ENCODE measurements at regions not wholly inside any gene's neighbourhood (a gene's known extent, or its start where the extent isn't known, plus 50 kb on each side); places are given as distances from the start of the nearest gene placed in this dataset.
A peak's percentile ranks its signal among the peaks of the same experiment; 100 is the strongest.
"Not testable (repeated sequence)": the region's sequence is repeated elsewhere in the genome, so short reads cannot be mapped to it uniquely, and the experiment has no call there.

- no peaks in the 10 kb centered on the region for H3K27me3 ChIP-seq
- intact Hi-C loops (cut with DNase I), result no loop called here
- peak in 2 of 4 donors; percentile 46 to 49 for ATAC-seq
- FAIRE-seq, result no peak
- no peak overlapping the region for H3K4me3 ChIP-seq
- no peaks in the 10 kb centered on the region for H3K36me3 ChIP-seq
- no peak overlapping the region for H3K27ac ChIP-seq
- WGBS, 2 donors, result 84 to 88% methylated on average over 6 of the region's 6 CpGs
- no peaks in the 10 kb centered on the region for H3K9me3 ChIP-seq
- TF ChIP-seq, protein P1, sequence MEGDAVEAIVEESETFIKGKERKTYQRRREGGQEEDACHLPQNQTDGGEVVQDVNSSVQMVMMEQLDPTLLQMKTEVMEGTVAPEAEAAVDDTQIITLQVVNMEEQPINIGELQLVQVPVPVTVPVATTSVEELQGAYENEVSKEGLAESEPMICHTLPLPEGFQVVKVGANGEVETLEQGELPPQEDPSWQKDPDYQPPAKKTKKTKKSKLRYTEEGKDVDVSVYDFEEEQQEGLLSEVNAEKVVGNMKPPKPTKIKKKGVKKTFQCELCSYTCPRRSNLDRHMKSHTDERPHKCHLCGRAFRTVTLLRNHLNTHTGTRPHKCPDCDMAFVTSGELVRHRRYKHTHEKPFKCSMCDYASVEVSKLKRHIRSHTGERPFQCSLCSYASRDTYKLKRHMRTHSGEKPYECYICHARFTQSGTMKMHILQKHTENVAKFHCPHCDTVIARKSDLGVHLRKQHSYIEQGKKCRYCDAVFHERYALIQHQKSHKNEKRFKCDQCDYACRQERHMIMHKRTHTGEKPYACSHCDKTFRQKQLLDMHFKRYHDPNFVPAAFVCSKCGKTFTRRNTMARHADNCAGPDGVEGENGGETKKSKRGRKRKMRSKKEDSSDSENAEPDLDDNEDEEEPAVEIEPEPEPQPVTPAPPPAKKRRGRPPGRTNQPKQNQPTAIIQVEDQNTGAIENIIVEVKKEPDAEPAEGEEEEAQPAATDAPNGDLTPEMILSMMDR (IDR thresholded peaks at IDR 0.05), result no peak
- H3K4me1 ChIP-seq, result no peaks in the 10 kb centered on the region
- DNase-seq, result no peak
These were observed 102.0 kb upstream of the ARMC3 start for GRCh38 chr10:22825841-22826240.

DNA sequence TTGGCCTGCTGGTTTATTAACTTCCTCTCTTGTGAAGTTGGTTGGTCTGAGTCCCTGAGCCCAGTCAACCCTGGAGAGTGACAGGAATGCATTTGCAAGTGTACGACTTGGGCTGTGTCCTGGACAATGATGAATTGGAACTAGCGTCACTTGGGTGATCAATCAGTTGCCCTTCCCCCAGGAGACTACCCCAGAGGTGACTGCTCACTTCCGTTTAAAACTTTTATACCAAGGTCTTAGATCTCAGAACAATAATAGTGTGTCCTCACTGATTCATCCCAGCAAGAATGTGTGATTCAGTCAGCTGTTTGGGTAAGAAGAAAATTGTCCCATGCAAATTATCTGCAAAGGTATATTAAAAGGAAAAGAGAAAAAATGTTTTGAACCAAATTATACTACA, 102.9 kb upstream of the ARMC3 start:
- no peak for DNase-seq
- Histone ChIP-seq H3K27me3 (no peaks in the 10 kb centered on the region), H3K27ac (no peak overlapping the region), H3K36me3 (no peaks in the 10 kb centered on the region), H3K4me3 (no peak overlapping the region), H3K9me3 (no peaks in the 10 kb centered on the region), H3K4me1 (no peaks in the 10 kb centered on the region)
- intact Hi-C loops (cut with DNase I), result no loop called here
- TF ChIP-seq, protein P1 (IDR thresholded peaks at IDR 0.05), result no peak
- ATAC-seq, result peak in 1 of 4 donors; percentile 12
- FAIRE-seq, result no peak
- 47 to 67% methylated on average over 3 of the region's 3 CpGs for WGBS, 2 donors

GRCh38 chr10:22824520-22824919, 103.3 kb upstream of the ARMC3 start:
- Histone ChIP-seq H3K4me1 (no peaks in the 10 kb centered on the region), H3K9me3 (no peaks in the 10 kb centered on the region), H3K27me3 (peaks cover 0 to under 1% (median 0%) of the 10 kb centered on the region in 4 donors), H3K27ac (no peak overlapping the region), H3K4me3 (no peak overlapping the region), H3K36me3 (no peaks in the 10 kb centered on the region)
- FAIRE-seq (no peak), DNase-seq (no peak), ATAC-seq (no peak)
- TF ChIP-seq, protein P1 (IDR thresholded peaks at IDR 0.05), result no peak
- intact Hi-C loops (cut with DNase I), result no loop called here
- 67 to 73% methylated on average over 3 of the region's 3 CpGs for WGBS, 2 donors

GRCh38 chr10:22823109-22823508, 104.7 kb upstream of the ARMC3 start:
- DNase-seq (no peak), ATAC-seq (peak in 3 of 4 donors; percentile 23 to 57 (median 47)), FAIRE-seq (no peak)
- H3K27ac ChIP-seq, result no peak overlapping the region
- H3K4me1 ChIP-seq, result no peaks in the 10 kb centered on the region
- no peaks in the 10 kb centered on the region for H3K9me3 ChIP-seq
- peaks cover 0 to 6% (median 0%) of the 10 kb centered on the region in 4 donors for H3K27me3 ChIP-seq
- intact Hi-C loops (cut with DNase I), result no loop called here
- H3K36me3 ChIP-seq, result no peaks in the 10 kb centered on the region
- TF ChIP-seq, protein P1 (IDR thresholded peaks at IDR 0.05), result no peak
- H3K4me3 ChIP-seq, result no peak overlapping the region

DNA sequence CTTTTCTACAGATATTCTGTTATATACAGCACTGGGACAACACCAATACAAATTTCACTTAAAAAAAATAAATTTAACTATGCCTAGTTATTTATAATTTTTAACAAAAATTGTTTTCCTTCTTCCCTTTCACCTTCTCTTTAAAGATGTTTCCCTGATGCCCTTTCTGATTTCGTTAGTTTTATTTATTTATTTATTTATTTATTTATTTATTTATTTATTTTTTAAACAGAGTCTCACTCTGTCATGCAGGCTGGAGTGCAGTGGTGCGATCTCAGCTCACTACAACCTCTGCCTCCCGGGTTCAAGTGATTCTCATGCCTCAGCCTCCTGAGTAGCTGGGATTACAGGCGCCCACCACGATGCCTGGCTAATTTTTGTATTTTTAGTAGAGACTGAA, 105.9 kb upstream of the ARMC3 start:
- WGBS, 2 donors, result 90 to 95% methylated on average over 5 of the region's 5 CpGs
- H3K27ac ChIP-seq; DNase-seq; H3K4me1 ChIP-seq; H3K27me3 ChIP-seq; ATAC-seq; FAIRE-seq; H3K36me3 ChIP-seq; H3K9me3 ChIP-seq; intact Hi-C loops (cut with DNase I); H3K4me3 ChIP-seq: not testable (repeated sequence)

DNA sequence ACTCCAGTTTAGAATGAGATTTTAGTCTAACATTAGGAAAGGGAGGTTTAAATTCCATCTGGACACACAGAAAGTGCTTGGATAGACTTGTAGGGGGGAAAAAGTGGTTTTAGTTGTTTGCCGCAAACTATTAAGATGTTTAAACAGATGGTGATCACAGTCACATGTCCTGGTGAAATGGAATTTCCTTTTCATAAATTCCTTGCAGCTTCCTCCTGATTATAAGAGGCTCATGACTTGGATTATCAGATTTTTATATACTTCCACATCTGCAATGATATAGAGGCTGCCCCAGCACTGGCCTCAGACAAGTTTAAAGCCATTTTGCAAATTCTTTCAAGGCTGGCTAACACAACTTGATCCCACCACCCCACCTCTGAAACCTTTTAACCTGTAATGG, 106.4 kb upstream of the ARMC3 start:
- Histone ChIP-seq H3K4me3 (no peak overlapping the region), H3K4me1 (no peaks in the 10 kb centered on the region), H3K27me3 (peaks cover 0 to 6% (median 0%) of the 10 kb centered on the region in 4 donors), H3K27ac (no peak overlapping the region), H3K9me3 (no peaks in the 10 kb centered on the region), H3K36me3 (no peaks in the 10 kb centered on the region)
- ATAC-seq (no peak), DNase-seq (no peak), FAIRE-seq (no peak)
- intact Hi-C loops (cut with DNase I), result no loop called here
- TF ChIP-seq, protein P1 (IDR thresholded peaks at IDR 0.05), result no peak
- WGBS, 2 donors, result 91 to 92% methylated on average over 1 of the region's 1 CpG
